GM19324 (cell line): ENCODE measurements at regions not wholly inside any gene's neighbourhood (a gene's known extent, or its start where the extent isn't known, plus 50 kb on each side); places are given as distances from the start of the nearest gene placed in this dataset.
"Not testable (repeated sequence)": the region's sequence is repeated elsewhere in the genome, so short reads cannot be mapped to it uniquely, and the experiment has no call there.

Experiments
- ATAC-seq: cut with Tn5 transposase; IDR thresholded peaks from one replicate; pipeline ENCODE4 v1.9.1; 2021; ENCODE audit warnings: mild to moderate bottlenecking, moderate library complexity; ENCODE audit not compliant: unreplicated experiment, low FRiP score

GRCh38 chrX:113399506-113400192 lies 559.0 kb upstream of the AMOT start:
- ATAC-seq: no peak

- ATAC-seq: no peak
Observed at GRCh38 chrX:113392355-113392754, 551.7 kb upstream of the AMOT start.

GRCh38 chrX:113391875-113392274 lies 551.2 kb upstream of the AMOT start:
- no peak for ATAC-seq

- no peak for ATAC-seq
Observed at GRCh38 chrX:113390531-113390930, 549.9 kb upstream of the AMOT start.

GRCh38 chrX:113389846-113390245 lies 549.2 kb upstream of the AMOT start:
- ATAC-seq: no peak

- ATAC-seq: no peak
Observed at GRCh38 chrX:113384628-113385027, 544.0 kb upstream of the AMOT start.

- not testable (repeated sequence) for ATAC-seq
Observed at GRCh38 chrX:113373421-113373820, 532.8 kb upstream of the AMOT start.

GRCh38 chrX:113370006-113370405 lies 529.4 kb upstream of the AMOT start:
- ATAC-seq: no peak

GRCh38 chrX:113369056-113369455 lies 528.4 kb upstream of the AMOT start:
- ATAC-seq: no peak

- no peak for ATAC-seq
Observed at GRCh38 chrX:113353134-113353533, 512.5 kb upstream of the AMOT start.

GRCh38 chrX:113330416-113330815 lies 489.8 kb upstream of the AMOT start:
- no peak for ATAC-seq

- no peak for ATAC-seq
Observed at GRCh38 chrX:113315927-113316326, 475.3 kb upstream of the AMOT start.

- ATAC-seq: no peak
Observed at GRCh38 chrX:113305496-113305895, 464.9 kb upstream of the AMOT start.

GRCh38 chrX:113300580-113300979 lies 459.9 kb upstream of the AMOT start:
- ATAC-seq: no peak

- no peak for ATAC-seq
Observed at GRCh38 chrX:113297437-113297836, 456.8 kb upstream of the AMOT start.

GRCh38 chrX:113289503-113289902 lies 448.9 kb upstream of the AMOT start:
- ATAC-seq: no peak

GRCh38 chrX:113287761-113288160 lies 447.1 kb upstream of the AMOT start:
- ATAC-seq: no peak

- ATAC-seq: no peak
Observed at GRCh38 chrX:113275804-113276203, 435.2 kb upstream of the AMOT start.

- ATAC-seq: no peak
Observed at GRCh38 chrX:113274791-113275190, 434.2 kb upstream of the AMOT start.

- no peak for ATAC-seq
Observed at GRCh38 chrX:113274345-113274744, 433.7 kb upstream of the AMOT start.

GRCh38 chrX:113269203-113269602 lies 428.6 kb upstream of the AMOT start:
- no peak for ATAC-seq

GRCh38 chrX:113260474-113260873 lies 419.8 kb upstream of the AMOT start:
- ATAC-seq: no peak

GRCh38 chrX:113222305-113222704 lies 381.7 kb upstream of the AMOT start:
- ATAC-seq: no peak
